Left ventricle myocardium inferior (tissue), 1 donor: ENCODE measurements at regions not wholly inside any gene's neighbourhood (a gene's known extent, or its start where the extent isn't known, plus 50 kb on each side); places are given as distances from the start of the nearest gene placed in this dataset.

Source experiments
- DNase-seq: peaks from one replicate; pipeline ENCODE4 v3.0.0-alpha.2; 2020
- H3K27ac ChIP-seq: fragments of 200-600 bp; replicated peaks from 2 replicates; pipeline ENCODE4 v1.8.0; 2021
- H3K27me3 ChIP-seq: fragments of 200-600 bp; 2 replicates; pipeline ENCODE4 v1.8.0; 2021; ENCODE audit warnings: low read depth
- H3K36me3 ChIP-seq: fragments of 200-600 bp; 2 replicates; pipeline ENCODE4 v1.8.0; 2021
- H3K4me1 ChIP-seq: fragments of 200-600 bp; 2 replicates; pipeline ENCODE4 v1.8.0; 2021
- H3K4me3 ChIP-seq: fragments of 200-600 bp; 2 replicates; pipeline ENCODE4 v1.8.0; 2021; ENCODE audit warnings: mild to moderate bottlenecking, moderate library complexity
- H3K9me3 ChIP-seq: fragments of 200-600 bp; replicated peaks from 2 replicates; pipeline ENCODE4 v1.8.0; 2021
- intact Hi-C: fragments of 100-400 bp; cut with micrococcal nuclease; formaldehyde crosslinking; loops from one replicate; pipeline ENCODE4 v1.11.0; 2022
- TF ChIP-seq, protein P1 (sequence below): fragments of 200-600 bp; IDR thresholded peaks from 2 replicates; pipeline ENCODE4 v1.8.0; 2021; ENCODE audit warnings: antibody characterized with exemption, mild to moderate bottlenecking, borderline replicate concordance
- donor health status: DM: no; HTN: yes; CAD: no; lungs with severe emphysema.

DNA sequence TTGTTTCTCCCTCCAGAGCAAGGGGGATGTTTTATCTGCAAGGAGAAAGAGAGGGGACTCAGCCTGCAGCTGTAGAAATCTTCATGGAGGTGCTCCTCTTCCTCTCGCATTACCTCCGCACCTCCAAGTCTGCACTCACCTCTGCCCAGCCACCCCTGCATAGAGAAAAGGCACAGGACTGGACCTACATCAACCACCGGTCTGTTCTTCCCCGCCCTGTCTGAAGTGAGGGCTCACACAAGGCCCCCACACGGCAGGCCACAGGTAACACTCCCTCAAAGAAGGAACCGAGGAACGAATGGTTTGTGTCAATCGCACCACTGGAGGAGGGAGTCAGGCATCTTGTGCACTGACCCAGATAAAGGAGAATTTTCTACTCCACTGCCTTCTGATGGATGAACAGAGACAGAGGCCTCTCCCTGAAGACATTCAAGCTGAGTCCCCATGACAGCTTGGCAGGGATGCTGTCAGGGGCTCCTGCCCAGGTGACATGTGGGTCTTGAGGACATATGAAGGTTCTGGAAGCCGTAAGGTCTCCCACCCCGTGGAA lies 260.3 kb downstream of the XXYLT1 start:
- H3K9me3 ChIP-seq: no peaks in the 10 kb centered on the region
- no peaks in the 10 kb centered on the region for H3K36me3 ChIP-seq
- no peaks in the 10 kb centered on the region for H3K4me1 ChIP-seq
- H3K27me3 ChIP-seq: no peaks in the 10 kb centered on the region
- TF ChIP-seq, protein P1, sequence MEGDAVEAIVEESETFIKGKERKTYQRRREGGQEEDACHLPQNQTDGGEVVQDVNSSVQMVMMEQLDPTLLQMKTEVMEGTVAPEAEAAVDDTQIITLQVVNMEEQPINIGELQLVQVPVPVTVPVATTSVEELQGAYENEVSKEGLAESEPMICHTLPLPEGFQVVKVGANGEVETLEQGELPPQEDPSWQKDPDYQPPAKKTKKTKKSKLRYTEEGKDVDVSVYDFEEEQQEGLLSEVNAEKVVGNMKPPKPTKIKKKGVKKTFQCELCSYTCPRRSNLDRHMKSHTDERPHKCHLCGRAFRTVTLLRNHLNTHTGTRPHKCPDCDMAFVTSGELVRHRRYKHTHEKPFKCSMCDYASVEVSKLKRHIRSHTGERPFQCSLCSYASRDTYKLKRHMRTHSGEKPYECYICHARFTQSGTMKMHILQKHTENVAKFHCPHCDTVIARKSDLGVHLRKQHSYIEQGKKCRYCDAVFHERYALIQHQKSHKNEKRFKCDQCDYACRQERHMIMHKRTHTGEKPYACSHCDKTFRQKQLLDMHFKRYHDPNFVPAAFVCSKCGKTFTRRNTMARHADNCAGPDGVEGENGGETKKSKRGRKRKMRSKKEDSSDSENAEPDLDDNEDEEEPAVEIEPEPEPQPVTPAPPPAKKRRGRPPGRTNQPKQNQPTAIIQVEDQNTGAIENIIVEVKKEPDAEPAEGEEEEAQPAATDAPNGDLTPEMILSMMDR: no peak
- H3K27ac ChIP-seq: no peak overlapping the region
- intact Hi-C loops: no loop called here
- DNase-seq: no peak
- no peak overlapping the region for H3K4me3 ChIP-seq

DNA sequence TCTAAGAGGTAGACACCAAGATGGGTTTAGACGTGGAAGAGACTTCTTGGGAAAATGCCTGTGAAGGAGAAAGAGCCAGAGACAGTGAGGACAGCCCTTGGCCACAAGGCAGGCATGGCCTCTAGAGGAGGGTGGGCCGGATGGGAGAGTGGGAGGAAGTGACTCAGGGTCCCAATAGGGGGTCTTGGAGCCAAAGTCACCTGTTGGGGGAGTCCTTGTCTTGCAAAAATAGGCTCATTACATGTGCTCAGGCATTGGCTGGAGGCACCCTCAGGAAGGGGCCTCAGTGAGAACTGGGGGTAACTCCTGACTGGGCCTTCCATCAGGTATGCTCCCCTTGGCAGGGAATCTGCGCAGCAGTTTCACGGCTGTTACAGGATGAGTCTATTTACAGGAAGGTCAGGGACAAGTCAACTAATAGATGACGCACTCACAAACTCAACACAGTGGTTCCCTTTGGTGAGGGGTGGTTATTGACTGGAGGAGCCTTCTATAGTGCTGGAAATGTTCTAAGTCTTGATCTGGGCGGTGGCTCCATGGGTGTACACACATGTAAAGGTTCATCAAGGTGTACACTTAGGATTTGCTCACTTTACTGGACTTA lies 259.6 kb downstream of the XXYLT1 start:
- no peaks in the 10 kb centered on the region for H3K9me3 ChIP-seq
- no peaks in the 10 kb centered on the region for H3K36me3 ChIP-seq
- no peak overlapping the region for H3K27ac ChIP-seq
- TF ChIP-seq, protein P1: no peak
- H3K27me3 ChIP-seq: no peaks in the 10 kb centered on the region
- intact Hi-C loops: no loop called here
- H3K4me1 ChIP-seq: no peaks in the 10 kb centered on the region
- H3K4me3 ChIP-seq: no peak overlapping the region
- no peak for DNase-seq

- H3K4me3 ChIP-seq: no peak overlapping the region
- DNase-seq: no peak
- H3K27ac ChIP-seq: no peak overlapping the region
- H3K27me3 ChIP-seq: no peaks in the 10 kb centered on the region
- no peaks in the 10 kb centered on the region for H3K4me1 ChIP-seq
- no peaks in the 10 kb centered on the region for H3K9me3 ChIP-seq
- intact Hi-C loops: no loop called here
- H3K36me3 ChIP-seq: no peaks in the 10 kb centered on the region
- TF ChIP-seq, protein P1: no peak
These were observed 258.9 kb downstream of the XXYLT1 start for GRCh38 chr3:195012100-195012499.

DNA sequence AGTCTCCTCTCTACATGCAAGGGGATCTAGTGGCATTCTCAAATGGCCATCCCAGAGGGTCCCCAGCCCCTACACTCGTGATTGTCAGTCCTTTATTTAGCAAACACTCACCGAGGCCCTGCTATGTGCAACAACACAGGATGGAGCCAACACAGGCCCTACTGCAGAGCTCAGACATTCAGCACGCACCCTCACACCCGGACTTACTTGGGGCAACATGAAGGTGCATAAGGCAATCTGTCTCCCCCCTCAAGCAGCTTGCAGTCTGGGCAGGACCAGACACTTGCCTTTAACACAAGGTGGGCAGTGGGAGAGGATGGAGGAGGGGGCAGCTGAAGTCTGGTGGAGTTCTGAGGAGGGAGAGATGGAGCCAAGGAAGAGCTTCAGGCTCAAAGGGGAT lies 258.4 kb downstream of the XXYLT1 start:
- intact Hi-C loops: no loop called here
- no peaks in the 10 kb centered on the region for H3K4me1 ChIP-seq
- H3K27ac ChIP-seq: no peak overlapping the region
- H3K36me3 ChIP-seq: no peaks in the 10 kb centered on the region
- TF ChIP-seq, protein P1: no peak
- H3K9me3 ChIP-seq: no peaks in the 10 kb centered on the region
- no peak for DNase-seq
- H3K27me3 ChIP-seq: no peaks in the 10 kb centered on the region
- no peak overlapping the region for H3K4me3 ChIP-seq

DNA sequence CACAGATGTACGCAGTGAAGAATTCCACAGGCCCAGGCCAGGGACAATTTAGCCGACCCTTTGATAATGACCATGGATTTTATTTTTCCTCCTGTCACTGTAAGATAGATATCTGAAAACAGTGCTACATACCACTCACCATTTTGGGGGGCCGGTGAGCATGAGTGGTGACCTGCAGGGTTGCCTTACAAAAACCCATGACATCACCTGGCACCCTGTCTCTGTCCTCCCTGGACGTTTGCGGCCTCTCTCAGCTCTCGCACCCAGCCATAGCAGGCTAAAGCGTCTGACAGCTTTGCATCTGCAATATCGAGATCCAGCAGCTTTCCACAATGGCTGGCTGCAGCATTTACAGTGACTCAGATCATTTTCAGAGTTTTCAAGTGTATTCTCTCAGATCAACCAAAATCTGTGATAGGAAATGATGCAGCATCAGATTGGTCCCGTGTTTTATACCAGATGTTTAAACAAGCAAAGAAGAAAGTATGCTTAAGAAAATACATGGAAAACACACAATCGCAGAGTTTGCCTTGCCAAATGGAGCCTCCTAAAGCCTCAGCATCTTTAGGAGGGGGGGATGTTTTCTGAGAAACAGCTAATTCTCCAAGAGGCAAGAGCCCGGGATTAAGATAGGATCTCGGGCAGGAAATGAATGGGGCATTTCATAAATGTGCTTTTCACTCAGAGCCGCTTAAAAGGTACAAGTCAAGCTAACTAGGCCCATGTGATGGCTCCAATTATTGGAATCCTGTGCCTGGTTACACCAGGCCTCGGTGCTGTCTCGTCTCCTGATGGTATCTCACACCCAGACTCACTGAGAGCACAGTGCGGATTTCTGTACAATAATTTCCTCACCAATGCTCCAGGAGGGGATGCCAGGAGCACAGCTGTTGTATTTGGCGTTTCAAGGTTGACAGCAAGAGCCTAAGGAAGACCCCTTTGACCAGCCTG lies 257.3 kb downstream of the XXYLT1 start:
- H3K4me1 ChIP-seq: no peaks in the 10 kb centered on the region
- intact Hi-C loops: loop anchor here (2.0 kb wide), 1 partner anchor 25 kb away; no protein-coding TSS in a partner anchor
- TF ChIP-seq, protein P1: no peak
- no peaks in the 10 kb centered on the region for H3K36me3 ChIP-seq
- no peaks in the 10 kb centered on the region for H3K27me3 ChIP-seq
- H3K27ac ChIP-seq: no peak overlapping the region
- no peaks in the 10 kb centered on the region for H3K9me3 ChIP-seq
- H3K4me3 ChIP-seq: no peak overlapping the region
- no peak for DNase-seq
